Lung (tissue), 11 donors: ENCODE measurements at regions not wholly inside any gene's neighbourhood (a gene's known extent, or its start where the extent isn't known, plus 50 kb on each side); places are given as distances from the start of the nearest gene placed in this dataset.

ENCODE experiments used
- ATAC-seq: fragments of 200-7000 bp; cut with Tn5 transposase; one replicate; pipeline ENCODE4 v1.9.1; 2020; ENCODE audit warnings: moderate number of reproducible peaks; ENCODE audit not compliant: insufficient read depth, low FRiP score
- DNase-seq, 3 donors: peaks; one replicate each; pipeline ENCODE4 v3.0.0-alpha.2; 2013 to 2017
- H3K27ac ChIP-seq, 2 donors: one replicate each; pipeline ENCODE4 v1.5.1; 2013; ENCODE audit warnings: mild to moderate bottlenecking in 2 of 2, moderate library complexity in 2 of 2, control low read depth in 1 of 2, inconsistent platforms in 1 of 2, low read depth in 1 of 2, low read length in 1 of 2
- H3K27me3 ChIP-seq, 3 donors: one replicate each; pipeline ENCODE4 v1.5.1; 2013; ENCODE audit warnings: low read length in 2 of 3; ENCODE audit not compliant: control insufficient read depth in 3 of 3, insufficient read depth in 3 of 3
- H3K36me3 ChIP-seq, 4 donors: one replicate each; pipeline ENCODE4 v1.5.1; 2013; ENCODE audit warnings: low read length in 4 of 4, mild to moderate bottlenecking in 1 of 4, moderate library complexity in 1 of 4; ENCODE audit not compliant: control insufficient read depth in 4 of 4, insufficient read depth in 4 of 4
- H3K4me1 ChIP-seq, 5 donors: one replicate each; pipeline ENCODE4 v1.5.1; 2013; ENCODE audit warnings: low read length in 5 of 5, mild to moderate bottlenecking in 2 of 5, moderate library complexity in 1 of 5; ENCODE audit not compliant: control insufficient read depth in 5 of 5, insufficient read depth in 5 of 5
- H3K4me3 ChIP-seq: one replicate; pipeline ENCODE4 v1.5.1; 2013; ENCODE audit warnings: mild to moderate bottlenecking, control low read depth, moderate library complexity
- H3K9ac ChIP-seq, 2 donors: one replicate each; pipeline ENCODE4 v1.5.1; 2013; ENCODE audit warnings: low read length in 2 of 2, control low read depth in 1 of 2; ENCODE audit not compliant: insufficient read depth in 1 of 2
- H3K9me3 ChIP-seq, 4 donors: one replicate each; pipeline ENCODE4 v1.5.1; 2013; ENCODE audit warnings: low read length in 3 of 4, mild to moderate bottlenecking in 1 of 4, moderate library complexity in 1 of 4; ENCODE audit not compliant: control insufficient read depth in 4 of 4, insufficient read depth in 3 of 4
- CTCF ChIP-seq: IDR thresholded peaks from 2 replicates; pipeline ENCODE4 v1.5.1; 2012; ENCODE audit warnings: mild to moderate bottlenecking; ENCODE audit errors: control extremely low read depth, extremely low read depth
- WGBS, 2 donors: extraction: QIAGEN DNeasy Blood & Tissue Kit; methylation state at CpG; one replicate each; pipeline ENCODE4 v1.1.7; 2013; 5-methylcytosine and 5-hydroxymethylcytosine counted together
- donor health status: control.
- donor health status: control.
- donor health status: Bipolar disorder and iron deficiency.
- donor health status: healthy.
- donor health status: DM: yes; HTN: yes; CAD: no.

- TF ChIP-seq CTCF = no peak
- no peak for ATAC-seq
These were observed 263.4 kb upstream of the PRKCQ start for GRCh38 chr10:6843481-6843881.

GRCh38 chr10:6842722-6843121, 262.6 kb upstream of the PRKCQ start:
- TF ChIP-seq CTCF = no peak
- DNase-seq (no peak), ATAC-seq (no peak)
- H3K4me1 ChIP-seq = no peaks in the 10 kb centered on the region
- peaks cover 0 to 5% (median 3%) of the 10 kb centered on the region in 4 donors for H3K9me3 ChIP-seq
- no peak overlapping the region for H3K27ac ChIP-seq
- no peak overlapping the region for H3K9ac ChIP-seq
- H3K36me3 ChIP-seq = no peaks in the 10 kb centered on the region
- no peak overlapping the region for H3K4me3 ChIP-seq
- no peaks in the 10 kb centered on the region for H3K27me3 ChIP-seq
- WGBS, 2 donors = 78 to 86% methylated on average over 1 of the region's 1 CpG

More at GRCh38 chr10:6843481-6843881, 263.4 kb upstream of the PRKCQ start:
- no peak for DNase-seq
- H3K4me3 ChIP-seq = no peak overlapping the region
- H3K4me1 ChIP-seq = no peaks in the 10 kb centered on the region
- H3K27me3 ChIP-seq = no peaks in the 10 kb centered on the region
- no peaks in the 10 kb centered on the region for H3K36me3 ChIP-seq
- H3K9ac ChIP-seq = no peak overlapping the region
- H3K27ac ChIP-seq = no peak overlapping the region
- WGBS, 2 donors = 93 to 94% methylated on average over 4 of the region's 4 CpGs
- peaks cover 0 to 5% (median 3%) of the 10 kb centered on the region in 4 donors for H3K9me3 ChIP-seq

- no peak for ATAC-seq
These were observed 261.7 kb upstream of the PRKCQ start for GRCh38 chr10:6841761-6842160.

More at GRCh38 chr10:6841761-6842160, 261.7 kb upstream of the PRKCQ start:
- Histone ChIP-seq H3K9me3 (peaks cover 0 to 5% (median 3%) of the 10 kb centered on the region in 4 donors), H3K4me1 (no peaks in the 10 kb centered on the region), H3K27me3 (no peaks in the 10 kb centered on the region), H3K27ac (no peak overlapping the region), H3K9ac (no peak overlapping the region), H3K4me3 (no peak overlapping the region), H3K36me3 (no peaks in the 10 kb centered on the region)
- no peak for DNase-seq
- 93 to 96% methylated on average over 2 of the region's 2 CpGs for WGBS, 2 donors
- TF ChIP-seq CTCF = no peak
